Osteoblast (primary cell): ENCODE measurements at regions not wholly inside any gene's neighbourhood (a gene's known extent, or its start where the extent isn't known, plus 50 kb on each side); places are given as distances from the start of the nearest gene placed in this dataset.

Source experiments
- DNase-seq: peaks from one replicate; pipeline ENCODE4 v3.0.0; 2011; ENCODE audit warnings: low spot score, mixed read lengths; ENCODE audit not compliant: insufficient read length; ENCODE audit errors: missing footprints
- H2AFZ ChIP-seq: 2 replicates; pipeline ENCODE4 v1.6.0; 2011; ENCODE audit warnings: mild to moderate bottlenecking, low read length
- H3K27ac ChIP-seq: 2 replicates; pipeline ENCODE4 v1.5.1; 2011; ENCODE audit warnings: mild to moderate bottlenecking, low read depth, low read length, moderate library complexity
- H3K27me3 ChIP-seq: 2 replicates; pipeline ENCODE4 v1.6.0; 2012; ENCODE audit warnings: mild to moderate bottlenecking, control low read depth, inconsistent platforms, low read length, moderate library complexity; ENCODE audit not compliant: insufficient read depth
- H3K36me3 ChIP-seq: 2 replicates; pipeline ENCODE4 v1.5.1; 2011; ENCODE audit warnings: mild to moderate bottlenecking, low read length, control low read depth, moderate library complexity; ENCODE audit not compliant: insufficient read depth
- H3K4me1 ChIP-seq: 2 replicates; pipeline ENCODE4 v1.5.1; 2011; ENCODE audit warnings: mild to moderate bottlenecking, low read length, control low read depth, moderate library complexity; ENCODE audit not compliant: insufficient read depth
- H3K4me2 ChIP-seq: 2 replicates; pipeline ENCODE4 v1.6.0; 2011; ENCODE audit warnings: mild to moderate bottlenecking, low read length; ENCODE audit not compliant: insufficient read depth
- H3K4me3 ChIP-seq: fragments of 200-600 bp; sonication (generic); 3 replicates; pipeline ENCODE4 v1.5.1; 2012; ENCODE audit warnings: mild to moderate bottlenecking, low read length, inconsistent platforms; ENCODE audit not compliant: insufficient read depth
- H3K79me2 ChIP-seq: 2 replicates; pipeline ENCODE4 v1.6.0; 2012; ENCODE audit warnings: mild to moderate bottlenecking, low read length, control low read depth, inconsistent platforms; ENCODE audit not compliant: insufficient read depth
- H3K9me3 ChIP-seq: 2 replicates; pipeline ENCODE4 v1.5.1; 2011; ENCODE audit warnings: low read depth, low read length, control low read depth
- H4K20me1 ChIP-seq: 2 replicates; pipeline ENCODE4 v1.6.0; 2012; ENCODE audit warnings: mild to moderate bottlenecking, low read length, control low read depth; ENCODE audit not compliant: insufficient read depth
- CTCF ChIP-seq: IDR thresholded peaks from 2 replicates; pipeline ENCODE4 v1.5.1; 2011; ENCODE audit warnings: mild to moderate bottlenecking, low read depth, low read length, moderate library complexity; ENCODE audit errors: extremely low read depth

DNA sequence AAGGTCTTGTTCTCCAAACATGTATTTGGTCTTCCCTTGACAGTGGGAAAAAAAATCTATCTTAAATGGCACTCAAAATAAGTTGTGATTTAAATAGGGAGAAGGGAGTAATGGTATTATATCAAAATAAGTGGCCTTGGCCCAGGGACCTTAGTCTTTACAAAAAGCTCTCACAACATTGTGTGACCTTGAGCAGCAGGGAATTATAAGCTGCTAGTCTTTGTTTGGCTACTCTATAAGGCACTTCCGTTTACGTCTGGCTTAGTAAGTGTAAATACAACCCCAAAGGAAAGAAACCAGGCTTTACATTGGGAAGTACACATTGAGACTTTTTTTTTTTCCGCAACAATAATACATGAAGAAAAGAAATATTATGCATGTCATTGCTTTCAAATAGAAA lies 734.0 kb upstream of the LINC00305 start:
- Histone ChIP-seq H3K4me2 (no peak overlapping the region), H4K20me1 (no peaks in the 10 kb centered on the region), H3K79me2 (no peaks in the 10 kb centered on the region), H3K27me3 (no peaks in the 10 kb centered on the region), H3K27ac (no peak overlapping the region), H3K4me1 (no peaks in the 10 kb centered on the region), H3K36me3 (no peaks in the 10 kb centered on the region), H2AFZ (no peak overlapping the region), H3K9me3 (no peaks in the 10 kb centered on the region), H3K4me3 (no peak overlapping the region)
- no peak for TF ChIP-seq CTCF
- no peak for DNase-seq

GRCh38 chr18:64876833-64877232 lies 727.9 kb upstream of the LINC00305 start:
- no peak overlapping the region for H3K27ac ChIP-seq
- H4K20me1 ChIP-seq = no peaks in the 10 kb centered on the region
- peaks cover 2% of the 10 kb centered on the region for H3K9me3 ChIP-seq
- DNase-seq = no peak
- H3K4me3 ChIP-seq = no peak overlapping the region
- no peak for TF ChIP-seq CTCF
- H3K4me1 ChIP-seq = no peaks in the 10 kb centered on the region
- no peak overlapping the region for H3K4me2 ChIP-seq
- H3K79me2 ChIP-seq = no peaks in the 10 kb centered on the region
- no peak overlapping the region for H2AFZ ChIP-seq
- H3K27me3 ChIP-seq = no peaks in the 10 kb centered on the region
- H3K36me3 ChIP-seq = no peaks in the 10 kb centered on the region

DNA sequence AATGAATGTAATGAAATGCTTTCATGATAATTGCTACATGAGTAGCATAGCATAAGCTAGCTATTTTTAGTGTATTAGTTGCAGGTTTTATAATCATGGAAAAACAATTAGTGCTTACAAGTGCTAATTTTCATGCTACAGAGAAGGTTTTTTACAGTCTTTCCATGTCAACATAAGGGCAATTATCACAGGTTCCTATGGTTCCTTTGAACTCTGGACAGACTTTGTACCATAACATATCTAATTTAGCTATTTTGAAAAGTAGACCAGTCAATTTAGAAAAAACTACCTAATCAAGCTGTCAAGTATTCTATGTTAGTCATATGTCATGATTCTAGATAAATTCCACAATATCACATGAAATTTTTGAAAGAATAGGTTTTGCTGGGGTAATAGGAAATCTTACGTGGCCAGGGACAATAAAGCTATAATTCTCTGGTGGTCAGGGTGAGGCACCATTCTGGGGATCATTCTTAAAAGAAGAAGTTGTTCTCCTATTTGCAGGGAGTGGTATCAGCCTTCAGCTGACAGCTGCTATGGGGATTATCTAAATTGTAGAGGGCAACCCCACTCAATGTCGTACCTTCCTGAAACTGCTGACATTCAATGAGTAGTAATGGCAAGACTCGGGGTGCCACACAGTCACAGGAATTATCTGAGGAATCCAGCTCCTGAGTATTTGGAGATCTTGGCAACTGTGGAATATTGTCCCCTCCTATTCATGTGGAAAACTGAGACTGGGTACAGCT lies 724.0 kb upstream of the LINC00305 start:
- Histone ChIP-seq H3K9me3 (peaks cover 6% of the 10 kb centered on the region), H3K36me3 (no peaks in the 10 kb centered on the region), H2AFZ (no peak overlapping the region), H3K4me3 (no peak overlapping the region), H4K20me1 (no peaks in the 10 kb centered on the region), H3K27ac (no peak overlapping the region), H3K4me2 (no peak overlapping the region), H3K4me1 (no peaks in the 10 kb centered on the region), H3K79me2 (no peaks in the 10 kb centered on the region), H3K27me3 (no peaks in the 10 kb centered on the region)
- TF ChIP-seq CTCF = no peak
- no peak for DNase-seq

- Histone ChIP-seq H3K79me2 (no peaks in the 10 kb centered on the region), H3K27me3 (no peaks in the 10 kb centered on the region)
- no peak for DNase-seq
Observed at GRCh38 chr18:64854112-64854511, 705.2 kb upstream of the LINC00305 start.

More at GRCh38 chr18:64854112-64854511, 705.2 kb upstream of the LINC00305 start:
- no peak overlapping the region for H3K4me2 ChIP-seq
- H3K4me1 ChIP-seq = no peaks in the 10 kb centered on the region
- H3K36me3 ChIP-seq = no peaks in the 10 kb centered on the region
- no peak overlapping the region for H3K4me3 ChIP-seq
- no peaks in the 10 kb centered on the region for H3K9me3 ChIP-seq
- no peaks in the 10 kb centered on the region for H4K20me1 ChIP-seq
- H3K27ac ChIP-seq = no peak overlapping the region
- no peak for TF ChIP-seq CTCF
- no peak overlapping the region for H2AFZ ChIP-seq
